GM12873 (cell line): ENCODE measurements at regions not wholly inside any gene's neighbourhood (a gene's known extent, or its start where the extent isn't known, plus 50 kb on each side); places are given as distances from the start of the nearest gene placed in this dataset.

Experiments
- TF ChIP-seq, protein P1 (sequence below): IDR thresholded peaks from 2 replicates; pipeline ENCODE4 v1.5.1; 2012; ENCODE audit warnings: low read depth, mild to moderate bottlenecking, moderate library complexity, low read length, control low read depth; ENCODE audit not compliant: insufficient read depth; ENCODE audit errors: missing control alignments

DNA sequence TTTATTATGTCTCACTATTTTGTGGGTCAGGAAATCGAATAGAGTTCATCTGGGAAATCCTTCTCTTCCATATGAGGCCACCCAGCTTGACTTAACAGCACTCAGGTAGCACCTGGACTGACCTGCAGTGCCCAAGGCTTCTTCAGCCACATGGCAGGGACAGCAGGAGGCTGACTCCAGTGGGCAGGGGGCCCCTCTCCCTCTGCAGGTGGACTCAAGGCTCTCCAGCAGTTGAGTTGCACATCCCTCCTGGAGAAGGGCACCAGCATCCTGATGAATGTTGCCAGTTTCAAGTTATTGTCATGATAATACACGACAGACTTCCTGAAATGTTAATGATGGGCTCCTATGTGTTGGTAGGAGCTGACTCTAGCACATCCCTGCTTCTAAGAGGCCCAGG, 338.1 kb upstream of the RAB6C start:
- TF ChIP-seq, protein P1, sequence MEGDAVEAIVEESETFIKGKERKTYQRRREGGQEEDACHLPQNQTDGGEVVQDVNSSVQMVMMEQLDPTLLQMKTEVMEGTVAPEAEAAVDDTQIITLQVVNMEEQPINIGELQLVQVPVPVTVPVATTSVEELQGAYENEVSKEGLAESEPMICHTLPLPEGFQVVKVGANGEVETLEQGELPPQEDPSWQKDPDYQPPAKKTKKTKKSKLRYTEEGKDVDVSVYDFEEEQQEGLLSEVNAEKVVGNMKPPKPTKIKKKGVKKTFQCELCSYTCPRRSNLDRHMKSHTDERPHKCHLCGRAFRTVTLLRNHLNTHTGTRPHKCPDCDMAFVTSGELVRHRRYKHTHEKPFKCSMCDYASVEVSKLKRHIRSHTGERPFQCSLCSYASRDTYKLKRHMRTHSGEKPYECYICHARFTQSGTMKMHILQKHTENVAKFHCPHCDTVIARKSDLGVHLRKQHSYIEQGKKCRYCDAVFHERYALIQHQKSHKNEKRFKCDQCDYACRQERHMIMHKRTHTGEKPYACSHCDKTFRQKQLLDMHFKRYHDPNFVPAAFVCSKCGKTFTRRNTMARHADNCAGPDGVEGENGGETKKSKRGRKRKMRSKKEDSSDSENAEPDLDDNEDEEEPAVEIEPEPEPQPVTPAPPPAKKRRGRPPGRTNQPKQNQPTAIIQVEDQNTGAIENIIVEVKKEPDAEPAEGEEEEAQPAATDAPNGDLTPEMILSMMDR: no peak

DNA sequence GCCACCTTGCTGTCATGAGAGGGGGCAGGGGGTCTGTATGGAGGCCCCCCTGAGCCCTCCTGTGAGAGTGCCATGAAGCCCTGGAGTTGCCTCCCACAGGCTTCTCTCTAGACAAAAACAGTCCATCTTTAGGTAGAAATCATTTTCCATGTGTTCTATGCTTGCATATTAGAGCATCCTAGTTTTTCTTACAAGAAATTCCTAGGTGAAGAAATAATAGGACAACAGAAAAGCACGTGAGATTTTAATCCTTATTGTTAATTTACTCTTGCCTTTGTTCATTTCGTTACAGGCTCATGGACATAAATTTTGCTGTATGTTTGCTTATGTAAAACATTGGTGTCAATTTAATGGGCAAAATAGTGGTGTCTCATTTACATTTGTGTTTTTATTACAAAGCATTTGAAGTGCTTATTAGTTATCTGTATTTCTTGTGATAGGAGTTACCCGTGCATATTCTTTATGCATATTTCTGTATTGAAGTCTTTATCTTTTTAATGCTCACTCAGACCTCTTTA, 336.9 kb upstream of the RAB6C start:
- TF ChIP-seq, protein P1: no peak

DNA sequence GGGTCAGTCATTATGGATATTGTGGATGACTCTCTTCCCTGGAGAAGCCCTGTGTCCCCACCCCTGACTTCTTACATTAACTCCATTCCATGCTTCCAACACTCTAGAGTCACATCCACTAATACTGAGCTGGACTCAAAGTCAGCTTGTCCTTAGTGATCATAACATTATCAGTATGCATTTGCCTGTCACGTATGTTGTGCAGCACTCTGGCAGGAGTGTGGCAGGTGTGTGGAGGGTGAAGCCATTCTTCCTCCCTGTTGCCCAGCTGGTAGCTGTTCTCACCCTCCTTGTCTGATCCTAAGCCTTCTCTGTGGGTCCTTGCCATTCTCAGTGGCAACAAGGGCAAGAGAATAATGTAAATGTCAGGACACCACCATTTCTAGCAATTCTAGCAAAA, 334.1 kb upstream of the RAB6C start:
- TF ChIP-seq, protein P1: no peak

DNA sequence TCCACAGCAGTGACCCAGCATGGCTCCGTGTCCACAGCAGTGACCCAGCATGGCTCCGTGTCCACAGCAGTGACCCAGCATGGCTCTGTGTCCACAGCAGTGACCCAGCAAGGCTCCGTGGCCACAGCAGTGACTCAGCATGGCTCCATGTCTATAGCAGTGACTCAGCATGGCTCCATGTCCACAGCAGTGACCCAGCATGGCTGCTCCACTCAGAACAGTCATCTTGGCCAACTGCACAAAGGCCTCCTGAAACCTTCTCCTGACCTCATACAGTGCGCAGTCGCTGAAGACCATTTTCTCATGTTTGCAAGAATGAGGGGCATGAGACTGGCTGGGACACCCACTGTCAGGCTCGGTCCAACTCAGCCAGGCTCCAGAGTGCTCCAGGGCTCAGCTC, 333.4 kb upstream of the RAB6C start:
- TF ChIP-seq, protein P1: no peak

DNA sequence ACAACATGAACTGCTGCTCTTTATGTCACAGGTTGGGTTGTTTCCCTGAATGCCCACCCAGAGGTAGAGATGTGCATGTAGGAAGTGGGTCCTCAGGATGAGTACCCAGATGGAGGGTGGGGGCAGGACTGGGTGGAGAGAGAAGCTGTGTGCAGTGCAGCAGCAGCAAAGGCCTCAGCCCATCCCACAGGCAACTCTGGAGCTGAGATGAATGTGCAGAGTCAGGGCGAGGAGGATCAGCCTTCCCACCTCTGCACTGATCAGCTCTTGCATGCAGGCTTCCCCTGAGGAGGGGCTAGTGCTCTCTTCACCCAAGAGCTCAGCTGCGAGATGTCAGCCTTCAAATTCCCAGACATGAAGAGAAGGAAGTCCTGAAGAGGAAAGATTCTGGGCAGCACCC, 326.2 kb upstream of the RAB6C start:
- TF ChIP-seq, protein P1: no peak

DNA sequence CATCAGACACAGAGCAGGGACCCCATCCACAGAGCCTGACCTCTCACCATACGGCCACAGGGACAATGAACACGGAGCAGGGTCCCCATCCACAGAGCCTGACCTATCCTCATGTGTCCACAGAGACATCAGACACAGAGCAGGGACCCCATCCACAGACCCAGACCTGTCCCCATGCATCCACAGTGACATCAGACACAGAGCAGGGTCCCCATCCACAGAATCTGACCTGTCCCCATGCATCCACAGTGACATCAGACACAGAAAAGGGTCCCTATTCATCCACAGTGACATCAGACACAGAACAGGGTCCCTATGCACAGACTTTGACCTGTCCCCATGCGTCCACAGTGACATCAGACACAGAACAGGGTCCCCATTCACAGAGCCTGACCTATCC, 325.1 kb upstream of the RAB6C start:
- TF ChIP-seq, protein P1: no peak

DNA sequence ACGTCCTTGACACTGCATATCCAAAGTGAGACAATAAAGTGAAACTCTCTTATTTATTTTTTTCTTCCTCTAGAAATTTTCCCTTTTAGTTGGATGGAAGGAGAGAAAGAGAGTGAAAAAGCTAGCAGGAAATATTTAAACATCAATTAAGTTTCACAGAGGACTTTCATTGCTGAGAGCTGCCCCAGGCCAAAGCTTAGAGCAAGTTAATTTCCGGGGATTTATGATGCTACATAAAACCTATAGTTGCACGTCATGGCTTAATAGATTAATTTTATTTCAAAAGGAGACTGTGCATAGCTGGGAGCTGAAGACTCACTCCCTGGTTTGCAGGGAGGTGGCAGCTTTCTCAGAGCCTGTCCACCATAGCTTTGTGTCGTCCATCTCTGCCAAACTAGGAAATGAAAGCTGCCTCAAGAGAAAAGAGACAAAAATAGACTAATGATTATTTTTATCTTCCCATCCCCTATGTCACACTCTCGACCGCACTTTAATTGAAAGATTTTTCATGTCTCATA, 323.3 kb upstream of the RAB6C start:
- TF ChIP-seq, protein P1: no peak
